ENCODE measurements at regions not wholly inside any gene's neighbourhood (a gene's known extent, or its start where the extent isn't known, plus 50 kb on each side); places are given as distances from the start of the nearest gene placed in this dataset.
"Not testable (repeated sequence)": the region's sequence is repeated elsewhere in the genome, so short reads cannot be mapped to it uniquely, and the experiment has no call there.

DNA sequence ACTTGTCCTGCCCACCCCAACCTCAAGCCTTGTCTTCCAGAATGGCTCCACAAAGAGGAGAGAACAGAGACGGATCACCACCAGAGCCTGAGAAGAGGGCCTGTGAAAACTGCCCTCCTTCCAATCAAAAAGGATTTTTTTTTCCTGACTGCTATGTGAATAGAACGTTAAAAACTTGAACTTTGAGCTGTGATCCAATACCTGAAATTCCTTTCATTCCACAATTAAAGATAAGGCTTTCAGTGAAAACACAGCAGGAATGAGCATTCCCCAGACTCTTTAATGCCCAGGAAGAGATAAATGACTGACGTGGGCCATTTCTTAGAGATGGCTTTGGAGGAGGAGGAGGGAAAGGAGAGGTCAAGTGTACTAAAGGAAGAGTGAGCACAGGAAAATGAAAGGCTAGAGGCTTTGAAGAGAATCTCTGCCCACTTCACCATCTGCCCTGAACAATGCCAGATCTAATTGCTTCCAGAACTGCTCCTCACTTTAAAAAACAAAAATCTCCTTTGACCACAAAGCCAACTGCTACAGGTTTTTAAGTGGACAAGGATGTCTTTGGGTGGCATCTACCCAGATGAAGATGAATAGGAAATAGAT lies 177.9 kb upstream of the MAP3K1 start:
- DNase-seq (ENCODE audit: insufficient read length, low spot score) (no peak), FAIRE-seq (no peak)
- TF ChIP-seq POU2F2 (IDR thresholded peaks at IDR 0.05; ENCODE audit: low read depth, low read length), result no peak
- no peak for TF ChIP-seq TAF1 (IDR thresholded peaks at IDR 0.05; ENCODE audit: low read depth, low read length)
- TF ChIP-seq POLR2A (IDR thresholded peaks at IDR 0.05; ENCODE audit: low read depth, low read length), result no peak
- TF ChIP-seq PAX5 (IDR thresholded peaks at IDR 0.05; ENCODE audit: insufficient read depth, low read length, severe bottlenecking), result no peak
- TF ChIP-seq SPI1 (IDR thresholded peaks at IDR 0.05; ENCODE audit: low read depth, low read length), result no peak
- TF ChIP-seq POLR2AphosphoS5 (IDR thresholded peaks at IDR 0.05; ENCODE audit: low read depth, low read length), result no peak

- DNase-seq (ENCODE audit: insufficient read length, low spot score) (no peak), FAIRE-seq (no peak)
- TF ChIP-seq PAX5 (IDR thresholded peaks at IDR 0.05; ENCODE audit: insufficient read depth, low read length, severe bottlenecking) (no peak), POLR2A (IDR thresholded peaks at IDR 0.05; ENCODE audit: low read depth, low read length) (no peak), TAF1 (IDR thresholded peaks at IDR 0.05; ENCODE audit: low read depth, low read length) (no peak), POU2F2 (IDR thresholded peaks at IDR 0.05; ENCODE audit: low read depth, low read length) (no peak), SPI1 (IDR thresholded peaks at IDR 0.05; ENCODE audit: low read depth, low read length) (no peak), POLR2AphosphoS5 (IDR thresholded peaks at IDR 0.05; ENCODE audit: low read depth, low read length) (no peak)
Observed at GRCh38 chr5:56633950-56634349, 181.4 kb upstream of the MAP3K1 start.

DNA sequence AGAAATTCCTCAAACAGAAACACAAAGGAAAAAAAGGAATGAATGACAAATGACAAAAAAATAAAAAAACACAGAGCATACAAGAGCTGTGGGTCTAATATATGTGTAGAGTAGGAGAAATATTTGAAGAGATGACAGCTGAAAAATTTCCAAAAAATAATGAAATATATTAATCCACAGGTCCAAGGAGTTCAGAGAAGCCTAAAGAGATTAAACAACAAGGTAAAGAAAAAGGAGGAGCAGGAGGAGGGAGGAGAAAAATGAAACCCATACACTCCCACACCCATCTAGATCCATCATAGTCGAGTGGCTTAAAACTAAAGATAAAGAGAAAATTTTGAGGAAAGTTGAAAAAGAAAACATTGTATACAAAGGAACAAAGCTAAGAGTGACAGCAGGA lies 182.4 kb upstream of the MAP3K1 start:
- no peak for FAIRE-seq

DNA sequence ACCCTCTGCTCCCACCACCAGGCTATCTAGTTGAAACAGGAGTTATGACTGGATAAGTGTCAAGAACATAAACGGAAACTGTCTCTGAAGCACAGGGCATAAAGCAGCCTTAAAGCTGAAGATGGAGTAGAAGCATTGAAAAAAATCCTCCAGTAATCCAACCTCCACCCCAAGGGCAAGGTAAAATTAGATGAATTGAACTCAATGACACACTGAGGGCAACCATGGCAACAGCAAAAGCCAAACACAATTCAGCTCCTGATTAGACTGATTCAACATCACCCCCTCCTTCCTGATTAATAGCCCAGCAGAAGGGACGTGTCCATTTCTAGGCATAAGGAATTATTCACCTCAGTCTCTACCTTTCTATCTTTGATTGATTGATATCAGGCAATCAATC lies 183.2 kb upstream of the MAP3K1 start:
- TF ChIP-seq SPI1 (IDR thresholded peaks at IDR 0.05; ENCODE audit: low read depth, low read length) (no peak), POU2F2 (IDR thresholded peaks at IDR 0.05; ENCODE audit: low read depth, low read length) (no peak), POLR2A (IDR thresholded peaks at IDR 0.05; ENCODE audit: low read depth, low read length) (no peak), PAX5 (IDR thresholded peaks at IDR 0.05; ENCODE audit: insufficient read depth, low read length, severe bottlenecking) (no peak), TAF1 (IDR thresholded peaks at IDR 0.05; ENCODE audit: low read depth, low read length) (no peak), POLR2AphosphoS5 (IDR thresholded peaks at IDR 0.05; ENCODE audit: low read depth, low read length) (no peak)
- DNase-seq (ENCODE audit: insufficient read length, low spot score) (no peak), FAIRE-seq (no peak)

More for the DNA sequence above, 182.4 kb upstream of the MAP3K1 start:
- DNase-seq (ENCODE audit: insufficient read length, low spot score), result no peak
- TF ChIP-seq POLR2A (IDR thresholded peaks at IDR 0.05; ENCODE audit: low read depth, low read length), result no peak
- TF ChIP-seq SPI1 (IDR thresholded peaks at IDR 0.05; ENCODE audit: low read depth, low read length), result no peak
- TF ChIP-seq TAF1 (IDR thresholded peaks at IDR 0.05; ENCODE audit: low read depth, low read length), result no peak
- no peak for TF ChIP-seq PAX5 (IDR thresholded peaks at IDR 0.05; ENCODE audit: insufficient read depth, low read length, severe bottlenecking)
- no peak for TF ChIP-seq POLR2AphosphoS5 (IDR thresholded peaks at IDR 0.05; ENCODE audit: low read depth, low read length)
- no peak for TF ChIP-seq POU2F2 (IDR thresholded peaks at IDR 0.05; ENCODE audit: low read depth, low read length)

DNA sequence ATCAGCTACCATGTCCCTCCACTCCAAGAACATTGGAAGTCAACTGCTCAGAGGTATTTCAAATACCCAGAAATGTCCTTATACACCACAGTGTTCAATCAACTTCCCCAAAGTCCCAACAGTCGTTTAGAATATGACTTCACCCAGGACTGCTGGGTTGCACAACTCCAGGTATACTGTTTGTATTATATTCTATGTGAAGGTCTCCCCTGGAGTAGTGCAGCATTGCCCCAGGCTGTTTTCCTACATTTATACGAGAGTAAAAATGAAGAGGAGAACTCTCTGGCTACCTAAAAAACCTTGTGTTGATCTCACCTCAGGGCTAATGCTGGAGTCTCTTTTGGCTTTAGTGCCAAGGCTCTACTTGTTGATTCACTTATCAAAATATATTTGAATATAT lies 183.6 kb upstream of the MAP3K1 start:
- TF ChIP-seq SPI1 (IDR thresholded peaks at IDR 0.05; ENCODE audit: low read depth, low read length) (no peak), POU2F2 (IDR thresholded peaks at IDR 0.05; ENCODE audit: low read depth, low read length) (no peak), POLR2AphosphoS5 (IDR thresholded peaks at IDR 0.05; ENCODE audit: low read depth, low read length) (no peak), POLR2A (IDR thresholded peaks at IDR 0.05; ENCODE audit: low read depth, low read length) (no peak), PAX5 (IDR thresholded peaks at IDR 0.05; ENCODE audit: insufficient read depth, low read length, severe bottlenecking) (no peak), TAF1 (IDR thresholded peaks at IDR 0.05; ENCODE audit: low read depth, low read length) (no peak)
- FAIRE-seq (no peak), DNase-seq (ENCODE audit: insufficient read length, low spot score) (no peak)

GRCh38 chr5:56628616-56629015 lies 186.7 kb upstream of the MAP3K1 start:
- FAIRE-seq, result not testable (repeated sequence)

DNA sequence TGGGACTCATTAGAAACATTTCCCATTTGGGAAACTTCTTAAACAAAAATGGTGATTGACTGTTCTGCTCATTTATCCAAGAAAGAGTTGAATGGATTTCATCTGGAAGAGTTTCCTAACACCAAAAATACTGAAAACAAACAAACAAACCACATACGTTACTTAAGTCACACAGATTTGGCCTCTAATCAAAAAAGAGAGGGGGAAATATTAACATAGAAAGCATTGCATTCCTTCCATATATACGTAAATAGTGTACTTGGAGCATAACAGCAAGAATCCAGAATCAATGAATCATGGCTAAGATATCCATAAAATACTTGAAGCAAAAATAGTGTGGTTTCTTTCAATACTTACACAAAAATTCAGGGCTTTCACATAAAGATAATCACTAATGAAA lies 189.8 kb upstream of the MAP3K1 start:
- no peak for FAIRE-seq
- TF ChIP-seq PAX5 (IDR thresholded peaks at IDR 0.05; ENCODE audit: insufficient read depth, low read length, severe bottlenecking), result no peak
- no peak for TF ChIP-seq POLR2A (IDR thresholded peaks at IDR 0.05; ENCODE audit: low read depth, low read length)
- no peak for TF ChIP-seq SPI1 (IDR thresholded peaks at IDR 0.05; ENCODE audit: low read depth, low read length)
- no peak for TF ChIP-seq POU2F2 (IDR thresholded peaks at IDR 0.05; ENCODE audit: low read depth, low read length)
- no peak for TF ChIP-seq POLR2AphosphoS5 (IDR thresholded peaks at IDR 0.05; ENCODE audit: low read depth, low read length)
- TF ChIP-seq TAF1 (IDR thresholded peaks at IDR 0.05; ENCODE audit: low read depth, low read length), result no peak
- DNase-seq (ENCODE audit: insufficient read length, low spot score), result no peak

More at GRCh38 chr5:56628616-56629015, 186.7 kb upstream of the MAP3K1 start:
- DNase-seq (ENCODE audit: insufficient read length, low spot score), result not testable (repeated sequence)

GRCh38 chr5:56624751-56625150 lies 190.6 kb upstream of the MAP3K1 start:
- FAIRE-seq (no peak), DNase-seq (ENCODE audit: insufficient read length, low spot score) (no peak)
- TF ChIP-seq POU2F2 (IDR thresholded peaks at IDR 0.05; ENCODE audit: low read depth, low read length), result no peak
- TF ChIP-seq SPI1 (IDR thresholded peaks at IDR 0.05; ENCODE audit: low read depth, low read length), result no peak
- no peak for TF ChIP-seq POLR2A (IDR thresholded peaks at IDR 0.05; ENCODE audit: low read depth, low read length)
- TF ChIP-seq POLR2AphosphoS5 (IDR thresholded peaks at IDR 0.05; ENCODE audit: low read depth, low read length), result no peak
- no peak for TF ChIP-seq PAX5 (IDR thresholded peaks at IDR 0.05; ENCODE audit: insufficient read depth, low read length, severe bottlenecking)
- no peak for TF ChIP-seq TAF1 (IDR thresholded peaks at IDR 0.05; ENCODE audit: low read depth, low read length)

DNA sequence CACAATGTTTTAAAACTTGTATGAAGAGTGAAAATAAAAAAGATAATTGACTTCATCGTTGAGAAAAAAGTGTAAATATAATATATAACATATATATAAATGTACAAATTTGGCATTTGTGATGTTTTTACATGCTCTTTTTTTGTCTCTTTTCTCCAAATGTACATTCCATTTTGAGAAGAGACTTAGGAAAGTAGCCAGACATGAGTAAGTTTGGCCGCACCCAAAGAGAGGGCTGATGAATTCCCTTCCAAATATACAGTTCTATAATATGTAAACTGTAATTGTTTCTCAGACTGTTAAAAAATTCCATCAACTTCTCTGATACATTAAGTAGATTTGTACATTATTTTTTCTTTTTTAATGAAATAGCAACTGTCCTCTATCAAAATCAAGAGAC lies 193.2 kb upstream of the MAP3K1 start:
- FAIRE-seq (no peak), DNase-seq (ENCODE audit: insufficient read length, low spot score) (no peak)
- no peak for TF ChIP-seq POLR2A (IDR thresholded peaks at IDR 0.05; ENCODE audit: low read depth, low read length)
- no peak for TF ChIP-seq POU2F2 (IDR thresholded peaks at IDR 0.05; ENCODE audit: low read depth, low read length)
- TF ChIP-seq TAF1 (IDR thresholded peaks at IDR 0.05; ENCODE audit: low read depth, low read length), result no peak
- no peak for TF ChIP-seq SPI1 (IDR thresholded peaks at IDR 0.05; ENCODE audit: low read depth, low read length)
- TF ChIP-seq PAX5 (IDR thresholded peaks at IDR 0.05; ENCODE audit: insufficient read depth, low read length, severe bottlenecking), result no peak
- no peak for TF ChIP-seq POLR2AphosphoS5 (IDR thresholded peaks at IDR 0.05; ENCODE audit: low read depth, low read length)

Data from GM12891 (cell line).